ENCODE measurements at regions not wholly inside any gene's neighbourhood (a gene's known extent, or its start where the extent isn't known, plus 50 kb on each side); places are given as distances from the start of the nearest gene placed in this dataset.

GRCh38 chr18:78562531-78562961, 417.1 kb upstream of the SALL3 start:
- no peak for TF ChIP-seq TAF1 (IDR thresholded peaks at IDR 0.05; ENCODE audit: borderline replicate concordance, low read depth, low read length)
- TF ChIP-seq POLR2AphosphoS5 (IDR thresholded peaks at IDR 0.05; ENCODE audit: low read depth, low read length) = no peak
- TF ChIP-seq POLR2A (IDR thresholded peaks at IDR 0.05; ENCODE audit: low read depth, low read length) = no peak

Data from GM12892 (cell line).